GM10248 (cell line): ENCODE measurements at regions not wholly inside any gene's neighbourhood (a gene's known extent, or its start where the extent isn't known, plus 50 kb on each side); places are given as distances from the start of the nearest gene placed in this dataset.

Experiments used
- CTCF ChIA-PET: fragments of 300-600 bp; sonication (Branson Sonifier 250); formaldehyde crosslinking; extraction: SDS; loops from one replicate; lab custom pipeline; 2021; ENCODE audit warnings: antibody characterized with exemption; lab: Yijun Ruan, JAX
- POLR2A ChIA-PET: fragments of 350-650 bp; sonication (Branson Sonifier 250); formaldehyde crosslinking; extraction: SDS; loops from one replicate; lab custom pipeline; 2020; ENCODE audit warnings: antibody characterized with exemption; lab: Yijun Ruan, JAX
- DNase-seq: peaks from one replicate; pipeline ENCODE4 v3.0.0; 2012; ENCODE audit errors: extremely low spot score
- CTCF ChIP-seq: IDR thresholded peaks from 2 replicates; pipeline ENCODE4 v1.5.1; 2012; ENCODE audit warnings: mild to moderate bottlenecking, low read depth; ENCODE audit errors: extremely low read depth, missing control alignments, control extremely low read depth

- ChIA-PET POLR2A (no interaction called here), CTCF (interaction anchor here (0.7 to 3.8 kb wide), 16 partner anchors 10 to 402 kb away, joined by 3 to 33 read pairs (median 4); no protein-coding TSS in a partner anchor)
- no peak for DNase-seq
- TF ChIP-seq CTCF: no peak
These were observed 486.7 kb upstream of the GCFC2 start for GRCh38 chr2:76197428-76197827.

GRCh38 chr2:76194031-76194775 is 483.5 kb upstream of the GCFC2 start:
- CTCF ChIA-PET: interaction anchor here (1.8 kb wide), 1 partner anchor 11 kb away, joined by 7 read pairs; no protein-coding TSS in a partner anchor
- no peak for DNase-seq
- TF ChIP-seq CTCF: no peak
- POLR2A ChIA-PET: no interaction called here

GRCh38 chr2:76193089-76193488 is 482.4 kb upstream of the GCFC2 start:
- ChIA-PET POLR2A (no interaction called here), CTCF (interaction anchor here (1.1 kb wide), 1 partner anchor 407 kb away, joined by 3 read pairs; no protein-coding TSS in a partner anchor)
- TF ChIP-seq CTCF: no peak
- no peak for DNase-seq

- no peak for TF ChIP-seq CTCF
- ChIA-PET POLR2A (no interaction called here), CTCF (no interaction called here)
- DNase-seq: no peak
These were observed 477.8 kb upstream of the GCFC2 start for GRCh38 chr2:76188334-76189008.

- ChIA-PET POLR2A (no interaction called here), CTCF (interaction anchor here (1.3 kb wide), 1 partner anchor 11 kb away, joined by 4 read pairs; no protein-coding TSS in a partner anchor)
- no peak for TF ChIP-seq CTCF
- DNase-seq: no peak
These were observed 476.7 kb upstream of the GCFC2 start for GRCh38 chr2:76187415-76187814.

GRCh38 chr2:76180676-76181075 is 470.0 kb upstream of the GCFC2 start:
- POLR2A ChIA-PET: no interaction called here
- no peak for TF ChIP-seq CTCF
- CTCF ChIA-PET: interaction anchor here (0.6 kb wide), 1 partner anchor 910 kb away, joined by 3 read pairs; no protein-coding TSS in a partner anchor
- DNase-seq: no peak
